ENCODE measurements at regions not wholly inside any gene's neighbourhood (a gene's known extent, or its start where the extent isn't known, plus 50 kb on each side); places are given as distances from the start of the nearest gene placed in this dataset.

GRCh38 chr21:14889080-14889810 lies 175.6 kb downstream of the NRIP1 start:
- Histone ChIP-seq H3K27me3 (ENCODE audit: insufficient read depth, low read length) (no peaks in the 10 kb centered on the region), H3K9me3 (ENCODE audit: insufficient read depth, low read depth, low read length) (no peaks in the 10 kb centered on the region), H3K4me3 (ENCODE audit: insufficient read depth, low read depth, low read length) (no peak overlapping the region), H3K79me2 (ENCODE audit: insufficient read depth, low read length) (no peaks in the 10 kb centered on the region), H3K36me3 (ENCODE audit: insufficient read depth, low read length) (no peaks in the 10 kb centered on the region), H3K4me1 (ENCODE audit: insufficient read depth, low read length) (peaks cover 7% of the 10 kb centered on the region), H3K4me2 (ENCODE audit: low read length) (peak overlapping the region; percentile 13), H3K27ac (ENCODE audit: low read depth, low read length) (no peak overlapping the region), H3K9ac (ENCODE audit: low read length) (no peak overlapping the region), H2AFZ (ENCODE audit: low read depth, low read length) (no peak overlapping the region), H4K20me1 (ENCODE audit: insufficient read depth, low read length) (no peaks in the 10 kb centered on the region)
- Mint-ChIP-seq H3K27me3 (ENCODE audit: low read depth, unreplicated experiment) (no peaks in the 10 kb centered on the region), H3K9me3 (ENCODE audit: unreplicated experiment) (peaks cover 2% of the 10 kb centered on the region), H3K36me3 (ENCODE audit: low read depth, unreplicated experiment) (no peaks in the 10 kb centered on the region), H3K27ac (ENCODE audit: unreplicated experiment) (no peak overlapping the region), H3K4me3 (ENCODE audit: unreplicated experiment) (no peak overlapping the region), H3K4me1 (ENCODE audit: low read depth, unreplicated experiment) (peaks cover 17% of the 10 kb centered on the region)
- FAIRE-seq (no peak), DNase-seq (ENCODE audit: low read depth) (peak; percentile 79)
- no peak for TF ChIP-seq EZH2 (IDR thresholded peaks at IDR 0.05; ENCODE audit: insufficient read depth, low read length)
- TF ChIP-seq CTCF (IDR thresholded peaks at IDR 0.05; ENCODE audit: insufficient read depth, low read depth, low read length) = no peak

- TF ChIP-seq CTCF (IDR thresholded peaks at IDR 0.05; ENCODE audit: insufficient read depth, low read depth, low read length) (no peak), EZH2 (IDR thresholded peaks at IDR 0.05; ENCODE audit: insufficient read depth, low read length) (no peak)
- FAIRE-seq (no peak), DNase-seq (ENCODE audit: low read depth) (no peak)
- Histone ChIP-seq H3K27me3 (ENCODE audit: insufficient read depth, low read length) (no peaks in the 10 kb centered on the region), H3K36me3 (ENCODE audit: insufficient read depth, low read length) (no peaks in the 10 kb centered on the region), H3K79me2 (ENCODE audit: insufficient read depth, low read length) (no peaks in the 10 kb centered on the region), H3K4me2 (ENCODE audit: low read length) (no peak overlapping the region), H3K4me3 (ENCODE audit: insufficient read depth, low read depth, low read length) (no peak overlapping the region), H2AFZ (ENCODE audit: low read depth, low read length) (no peak overlapping the region), H4K20me1 (ENCODE audit: insufficient read depth, low read length) (no peaks in the 10 kb centered on the region), H3K27ac (ENCODE audit: low read depth, low read length) (no peak overlapping the region), H3K4me1 (ENCODE audit: insufficient read depth, low read length) (peaks cover 7% of the 10 kb centered on the region), H3K9me3 (ENCODE audit: insufficient read depth, low read depth, low read length) (no peaks in the 10 kb centered on the region), H3K9ac (ENCODE audit: low read length) (no peak overlapping the region)
- peaks cover 17% of the 10 kb centered on the region for H3K4me1 Mint-ChIP-seq (ENCODE audit: low read depth, unreplicated experiment)
- peaks cover 2% of the 10 kb centered on the region for H3K9me3 Mint-ChIP-seq (ENCODE audit: unreplicated experiment)
- no peaks in the 10 kb centered on the region for H3K27me3 Mint-ChIP-seq (ENCODE audit: low read depth, unreplicated experiment)
- H3K4me3 Mint-ChIP-seq (ENCODE audit: unreplicated experiment) = no peak overlapping the region
- no peaks in the 10 kb centered on the region for H3K36me3 Mint-ChIP-seq (ENCODE audit: low read depth, unreplicated experiment)
- no peak overlapping the region for H3K27ac Mint-ChIP-seq (ENCODE audit: unreplicated experiment)
Measured at GRCh38 chr21:14888202-14888601, 176.6 kb downstream of the NRIP1 start.

GRCh38 chr21:14886001-14886400 lies 178.8 kb downstream of the NRIP1 start:
- peaks cover 19% of the 10 kb centered on the region for H3K4me1 Mint-ChIP-seq (ENCODE audit: low read depth, unreplicated experiment)
- Histone ChIP-seq H3K9me3 (ENCODE audit: insufficient read depth, low read depth, low read length) (no peaks in the 10 kb centered on the region), H3K4me3 (ENCODE audit: insufficient read depth, low read depth, low read length) (no peak overlapping the region), H3K27me3 (ENCODE audit: insufficient read depth, low read length) (no peaks in the 10 kb centered on the region), H3K9ac (ENCODE audit: low read length) (no peak overlapping the region), H3K27ac (ENCODE audit: low read depth, low read length) (no peak overlapping the region), H3K79me2 (ENCODE audit: insufficient read depth, low read length) (no peaks in the 10 kb centered on the region), H3K36me3 (ENCODE audit: insufficient read depth, low read length) (no peaks in the 10 kb centered on the region), H2AFZ (ENCODE audit: low read depth, low read length) (no peak overlapping the region), H4K20me1 (ENCODE audit: insufficient read depth, low read length) (no peaks in the 10 kb centered on the region), H3K4me1 (ENCODE audit: insufficient read depth, low read length) (peaks cover 9% of the 10 kb centered on the region), H3K4me2 (ENCODE audit: low read length) (no peak overlapping the region)
- FAIRE-seq (no peak), DNase-seq (ENCODE audit: low read depth) (no peak)
- H3K27me3 Mint-ChIP-seq (ENCODE audit: low read depth, unreplicated experiment) = no peaks in the 10 kb centered on the region
- no peaks in the 10 kb centered on the region for H3K36me3 Mint-ChIP-seq (ENCODE audit: low read depth, unreplicated experiment)
- TF ChIP-seq EZH2 (IDR thresholded peaks at IDR 0.05; ENCODE audit: insufficient read depth, low read length) (no peak), CTCF (IDR thresholded peaks at IDR 0.05; ENCODE audit: insufficient read depth, low read depth, low read length) (no peak)
- H3K9me3 Mint-ChIP-seq (ENCODE audit: unreplicated experiment) = peaks cover 2% of the 10 kb centered on the region
- H3K4me3 Mint-ChIP-seq (ENCODE audit: unreplicated experiment) = no peak overlapping the region
- no peak overlapping the region for H3K27ac Mint-ChIP-seq (ENCODE audit: unreplicated experiment)

Data from astrocyte (in vitro differentiated cells and primary cell).